DMS153 treated with DMSO at 0.1 percent for 48 hours (cell line): ENCODE measurements at regions not wholly inside any gene's neighbourhood (a gene's known extent, or its start where the extent isn't known, plus 50 kb on each side); places are given as distances from the start of the nearest gene placed in this dataset.

Source experiments
- DNase-seq: peaks from one replicate; lab custom pipeline; 2025; ENCODE audit not compliant: unreplicated experiment; lab: John Stamatoyannopoulos, UW

GRCh38 chr3:165457096-165457495 is 260.9 kb upstream of the SLITRK3 start:
- DNase-seq: no peak

DNA sequence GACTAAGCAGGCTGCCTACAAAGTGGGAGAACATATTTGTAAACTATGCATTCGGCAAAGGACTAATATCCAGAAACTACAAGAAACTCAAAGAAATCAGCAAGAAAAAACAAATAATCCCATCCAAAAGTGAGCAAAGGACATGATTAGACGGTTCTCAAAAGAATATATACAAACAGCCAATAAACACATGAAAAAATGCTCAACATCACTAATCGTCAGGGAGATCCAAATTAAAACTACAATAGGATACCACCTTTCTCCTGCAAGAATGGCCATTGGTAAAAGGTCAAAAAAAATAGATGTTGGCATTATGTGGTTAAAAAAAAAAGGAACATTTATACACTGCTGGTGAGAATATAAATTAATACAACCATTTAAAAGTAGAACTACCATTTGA is 259.6 kb upstream of the SLITRK3 start:
- no peak for DNase-seq

GRCh38 chr3:165455360-165455759 is 259.2 kb upstream of the SLITRK3 start:
- no peak for DNase-seq

DNA sequence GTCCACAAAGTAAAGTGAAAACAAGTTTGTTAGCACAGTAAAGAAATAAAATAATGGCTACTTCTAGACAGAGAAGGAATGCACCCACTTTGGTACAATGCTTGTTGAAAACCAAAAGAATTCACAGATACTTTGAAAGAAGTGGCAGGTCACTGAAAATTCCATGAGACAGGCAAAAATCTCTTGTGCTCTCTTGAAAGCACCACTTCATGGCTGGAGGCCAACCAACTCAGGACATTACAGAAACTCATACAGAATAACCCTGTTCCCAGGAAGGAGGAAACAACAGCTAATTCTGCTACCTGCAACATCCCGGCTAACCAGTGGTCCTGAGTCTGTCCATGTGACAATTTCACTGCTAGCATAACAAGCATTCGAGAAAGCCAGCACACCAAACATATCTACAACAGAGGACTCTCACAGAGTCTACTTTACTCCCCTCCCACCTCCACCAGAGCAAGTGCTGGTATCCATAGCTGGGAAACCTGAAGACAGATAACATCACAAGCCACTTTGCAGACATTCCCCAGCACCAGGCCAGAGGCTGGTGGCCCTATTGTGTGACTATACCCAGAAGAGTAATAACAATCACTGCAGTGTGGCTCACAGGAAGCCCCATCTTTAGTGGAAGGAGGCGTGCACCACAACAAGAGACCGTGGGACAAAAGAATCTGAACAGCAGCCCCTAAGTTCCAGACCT is 255.3 kb upstream of the SLITRK3 start:
- DNase-seq: no peak

DNA sequence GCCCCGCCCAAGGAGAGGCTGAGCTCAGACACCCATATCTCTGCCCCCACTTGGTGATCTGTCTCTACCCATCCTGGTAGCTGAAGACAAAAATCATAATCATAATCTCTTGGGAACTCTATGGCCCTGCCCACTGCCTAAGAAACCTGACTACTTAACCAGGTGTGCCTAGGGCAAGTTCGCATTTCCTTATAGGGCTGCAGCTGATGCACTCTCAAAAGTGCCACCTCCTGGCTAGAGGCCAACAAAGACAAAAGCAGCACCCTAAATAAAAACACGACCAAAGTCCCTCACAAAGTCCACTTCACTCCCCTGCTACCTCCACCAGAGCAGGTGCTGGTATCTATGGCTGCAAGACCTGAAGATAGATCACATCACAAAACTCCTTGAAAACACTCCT is 250.4 kb upstream of the SLITRK3 start:
- DNase-seq: no peak

GRCh38 chr3:165444745-165445144 is 248.6 kb upstream of the SLITRK3 start:
- no peak for DNase-seq

DNA sequence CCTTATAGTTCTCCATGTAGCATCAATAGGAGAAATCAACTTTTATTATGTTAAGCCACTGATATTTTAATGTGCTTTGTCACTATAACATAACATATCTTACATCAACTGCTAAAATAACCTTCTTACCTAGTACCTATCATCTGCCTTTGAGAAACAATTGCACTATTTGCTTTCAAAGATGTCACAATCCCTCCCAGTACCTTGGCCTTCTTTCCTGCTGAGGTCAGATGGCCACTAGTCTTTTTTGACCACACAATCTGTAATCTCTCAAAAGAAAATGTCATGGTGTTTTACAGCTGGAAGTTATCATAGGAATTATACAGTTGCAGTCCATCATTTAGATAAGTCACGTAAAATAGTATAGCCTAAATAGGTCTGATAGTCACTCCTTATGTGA is 247.5 kb upstream of the SLITRK3 start:
- no peak for DNase-seq

DNA sequence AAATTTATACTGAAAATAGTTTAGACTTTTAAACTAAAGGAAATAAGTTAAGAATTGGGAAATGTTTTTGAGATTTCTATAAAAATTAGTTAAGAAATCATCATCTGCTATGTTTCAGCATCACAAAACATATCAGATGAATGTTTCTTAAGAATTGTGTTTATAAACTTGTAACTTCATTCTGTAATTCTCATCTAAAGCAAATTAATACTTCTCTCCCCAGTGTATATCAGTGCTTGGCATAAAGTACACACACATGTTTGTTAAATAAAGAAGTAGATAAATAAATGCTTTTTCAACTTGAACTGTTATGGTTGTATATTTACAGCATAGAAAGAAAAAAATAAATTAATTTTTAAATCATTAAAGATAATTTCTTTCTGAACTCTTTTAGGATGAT is 245.9 kb upstream of the SLITRK3 start:
- no peak for DNase-seq

DNA sequence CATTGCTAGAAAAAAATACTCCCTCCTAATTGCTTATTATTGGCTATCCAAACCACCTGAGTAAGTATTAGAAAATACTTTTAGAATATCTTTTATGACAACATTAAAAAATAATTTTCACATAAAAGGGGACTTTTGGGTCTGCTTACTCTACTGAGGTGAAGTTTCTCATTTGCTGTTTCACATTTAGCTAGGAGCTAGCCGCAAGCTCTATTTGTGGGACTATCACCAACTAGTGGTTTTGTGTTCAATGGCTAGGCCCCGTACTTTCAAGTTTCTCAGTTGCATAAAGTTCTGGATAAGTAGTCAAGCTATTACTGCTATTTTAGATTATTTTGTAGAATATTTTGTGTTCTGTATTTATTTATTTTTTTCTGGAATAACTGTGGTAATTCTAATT is 244.2 kb upstream of the SLITRK3 start:
- no peak for DNase-seq

GRCh38 chr3:165439765-165440164 is 243.6 kb upstream of the SLITRK3 start:
- no peak for DNase-seq

DNA sequence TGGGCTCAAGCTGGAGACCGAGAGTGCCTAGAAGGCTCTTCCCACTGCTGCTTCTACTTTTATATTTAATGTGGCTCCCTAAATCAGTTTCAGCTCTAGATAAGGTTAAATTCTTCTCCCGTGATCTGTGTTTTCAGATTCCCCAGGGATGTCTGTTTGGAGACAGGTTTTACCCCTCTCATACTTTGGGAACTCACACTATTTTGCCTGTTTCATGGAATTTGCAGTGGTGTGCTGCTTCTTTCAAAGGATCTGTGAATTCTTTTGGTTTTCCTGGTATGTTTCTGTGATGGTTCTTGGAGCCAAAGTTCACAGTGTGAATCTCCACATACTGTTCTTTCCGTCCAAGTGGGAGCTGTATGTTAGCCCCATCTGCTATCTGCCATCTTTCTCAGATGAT is 238.3 kb upstream of the SLITRK3 start:
- DNase-seq: no peak

DNA sequence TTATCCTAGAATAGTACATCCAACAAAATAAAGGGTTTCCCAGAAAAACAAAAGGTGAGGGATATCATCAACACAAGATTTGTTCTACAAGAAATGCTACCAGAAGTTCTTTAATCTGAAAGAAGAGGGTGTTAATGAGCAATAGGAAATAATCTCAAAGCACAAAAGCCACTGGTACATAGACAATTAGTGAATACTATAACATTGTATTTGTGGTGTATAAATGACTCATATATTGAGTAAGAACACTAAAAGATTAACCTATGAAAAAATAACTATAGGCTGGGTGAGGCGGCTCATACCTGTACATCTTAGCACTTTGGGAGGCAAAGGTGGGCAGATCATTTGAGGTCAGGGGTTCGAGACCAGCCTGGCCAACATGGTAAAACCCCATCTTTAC is 210.2 kb upstream of the SLITRK3 start:
- no peak for DNase-seq

DNA sequence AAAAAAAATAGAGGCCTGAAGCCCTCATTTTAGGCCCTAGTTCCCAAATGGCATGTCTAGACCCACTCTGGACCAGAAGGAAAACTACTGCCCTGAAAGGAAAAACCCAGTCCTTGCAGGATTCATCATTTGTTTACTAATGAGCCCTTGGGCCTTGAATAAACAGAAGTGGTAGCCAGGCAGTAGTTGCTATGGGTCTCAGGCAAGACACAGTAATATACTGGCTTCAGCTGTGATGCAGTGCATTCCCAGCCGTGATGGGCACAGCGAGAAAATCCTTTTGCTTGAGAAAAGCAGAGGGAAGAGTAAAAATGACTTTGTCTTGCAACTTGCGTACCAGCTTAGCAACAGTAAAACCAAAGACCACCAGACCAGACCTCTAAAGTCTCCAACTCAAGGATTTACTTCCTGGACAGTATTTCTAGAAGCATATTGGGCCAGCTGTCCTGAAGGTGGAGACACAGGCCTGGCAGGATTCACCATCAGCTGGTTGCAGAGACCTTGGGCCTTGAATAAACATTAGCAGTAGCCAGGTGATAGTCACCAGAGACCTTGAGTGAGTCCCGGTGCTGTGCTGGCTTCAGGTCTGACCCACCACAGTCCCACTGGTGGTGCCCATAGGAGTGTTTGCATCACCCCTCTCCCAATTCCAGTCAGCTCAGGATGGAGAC is 208.3 kb upstream of the SLITRK3 start:
- DNase-seq: no peak

GRCh38 chr3:165403666-165404065 is 207.5 kb upstream of the SLITRK3 start:
- DNase-seq: no peak

- DNase-seq: no peak
These were observed 199.0 kb upstream of the SLITRK3 start for GRCh38 chr3:165395188-165395587.

DNA sequence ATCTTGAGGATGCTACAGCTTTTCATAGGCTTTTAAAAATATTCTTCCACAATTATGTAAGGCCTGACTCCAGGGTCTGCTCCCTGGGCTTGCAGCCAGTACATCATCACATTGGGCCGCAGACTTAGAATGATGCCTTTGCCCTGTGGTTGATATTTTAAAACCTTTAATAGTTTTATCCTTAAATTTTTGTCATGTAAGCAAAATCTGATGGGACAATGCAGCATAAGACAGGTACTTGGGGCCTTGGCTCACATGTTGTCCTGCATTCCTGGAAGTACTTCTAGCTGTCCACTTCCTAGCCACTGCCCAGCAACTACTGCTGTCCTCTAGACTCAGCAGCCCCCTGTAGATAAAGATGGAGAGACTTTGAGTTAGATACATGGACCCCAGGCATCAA is 197.3 kb upstream of the SLITRK3 start:
- DNase-seq: no peak

DNA sequence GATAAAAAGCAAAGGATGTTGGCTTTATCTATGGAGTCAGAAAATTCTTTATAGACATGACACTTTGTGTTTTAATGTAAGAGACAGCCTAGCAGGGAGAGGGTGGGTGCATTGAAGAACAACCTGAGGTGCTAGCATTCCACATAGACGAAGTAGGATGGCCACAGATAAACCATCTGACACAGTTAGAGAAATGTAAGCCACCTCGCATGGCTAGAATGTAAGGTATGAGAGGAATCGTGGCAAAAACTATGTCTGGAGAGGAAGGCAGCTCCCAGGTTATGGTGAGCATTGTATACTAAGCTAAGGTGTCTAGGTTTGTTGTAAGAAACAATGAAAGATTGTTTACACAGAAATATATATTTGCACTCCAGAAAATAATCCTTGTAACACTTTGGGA is 194.0 kb upstream of the SLITRK3 start:
- DNase-seq: no peak

- DNase-seq: no peak
These were observed 193.5 kb upstream of the SLITRK3 start for GRCh38 chr3:165389653-165390052.

DNA sequence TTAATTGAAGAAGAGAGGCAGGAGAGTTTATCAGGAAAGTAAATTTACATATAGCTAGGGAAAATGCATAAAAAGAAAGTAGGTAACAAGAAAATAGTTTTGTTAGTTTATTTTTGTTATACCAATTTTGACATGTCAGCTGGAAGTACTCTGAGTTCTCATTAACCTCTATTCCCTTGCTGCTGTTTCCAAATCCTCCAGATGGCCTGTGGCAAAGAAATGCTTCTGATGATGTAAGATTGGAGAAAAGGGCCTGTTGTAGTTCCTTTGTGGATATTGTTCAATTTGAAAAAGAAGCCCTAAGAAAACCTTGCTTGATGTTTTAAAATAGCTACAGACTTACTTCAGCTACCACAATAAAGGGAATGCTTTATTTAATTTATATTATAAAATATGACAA is 192.9 kb upstream of the SLITRK3 start:
- DNase-seq: no peak

GRCh38 chr3:165383381-165383780 is 187.2 kb upstream of the SLITRK3 start:
- DNase-seq: no peak

GRCh38 chr3:165382672-165383071 is 186.5 kb upstream of the SLITRK3 start:
- no peak for DNase-seq

- no peak for DNase-seq
These were observed 182.6 kb upstream of the SLITRK3 start for GRCh38 chr3:165378761-165379160.

GRCh38 chr3:165359005-165359404 is 162.8 kb upstream of the SLITRK3 start:
- DNase-seq: no peak
